ENCODE measurements at regions not wholly inside any gene's neighbourhood (a gene's known extent, or its start where the extent isn't known, plus 50 kb on each side); places are given as distances from the start of the nearest gene placed in this dataset.
"Not testable (repeated sequence)": the region's sequence is repeated elsewhere in the genome, so short reads cannot be mapped to it uniquely, and the experiment has no call there.

DNA sequence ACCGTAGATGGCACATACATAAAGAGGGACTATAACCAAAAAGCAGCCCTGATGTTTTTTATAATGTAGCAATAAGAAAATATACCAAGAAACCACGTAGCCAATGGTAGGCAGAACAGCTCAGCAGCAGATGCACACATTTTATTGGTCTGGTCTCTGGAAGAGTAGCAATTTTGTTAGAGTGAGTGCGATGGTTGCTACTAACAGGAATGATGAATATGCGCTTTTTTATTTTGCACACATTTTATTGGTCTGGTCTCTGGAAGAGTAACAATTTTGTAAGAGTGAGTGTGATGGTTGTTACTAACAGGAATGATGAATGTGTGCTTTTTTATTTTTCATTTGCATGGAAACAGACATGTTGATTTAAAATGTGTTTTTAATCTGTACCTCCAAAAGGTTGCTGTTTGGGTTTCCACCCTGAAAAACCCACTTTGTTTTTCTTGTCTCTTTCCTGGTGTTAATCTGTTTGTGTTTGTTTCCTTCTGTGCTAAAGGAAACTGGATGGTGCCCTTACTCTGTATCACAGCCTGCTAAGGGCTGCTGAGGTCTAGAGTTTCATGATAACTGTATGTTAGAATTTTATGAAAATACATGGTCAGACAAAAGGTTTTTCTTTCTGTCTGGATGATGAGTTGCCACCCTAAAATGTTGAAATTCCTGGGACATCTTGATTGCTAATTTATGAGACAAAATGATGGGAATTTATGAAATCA is 221.1 kb downstream of the ZNF37A start:
- H3K4me3 ChIP-seq (ENCODE audit: control insufficient read depth, low read depth, low read length); DNase-seq (ENCODE audit: low read depth): not testable (repeated sequence)

- H3K4me3 ChIP-seq (ENCODE audit: control insufficient read depth, low read depth, low read length); DNase-seq (ENCODE audit: low read depth): not testable (repeated sequence)
These were observed 227.3 kb downstream of the ZNF37A start for GRCh38 chr10:38321393-38321792.

DNA sequence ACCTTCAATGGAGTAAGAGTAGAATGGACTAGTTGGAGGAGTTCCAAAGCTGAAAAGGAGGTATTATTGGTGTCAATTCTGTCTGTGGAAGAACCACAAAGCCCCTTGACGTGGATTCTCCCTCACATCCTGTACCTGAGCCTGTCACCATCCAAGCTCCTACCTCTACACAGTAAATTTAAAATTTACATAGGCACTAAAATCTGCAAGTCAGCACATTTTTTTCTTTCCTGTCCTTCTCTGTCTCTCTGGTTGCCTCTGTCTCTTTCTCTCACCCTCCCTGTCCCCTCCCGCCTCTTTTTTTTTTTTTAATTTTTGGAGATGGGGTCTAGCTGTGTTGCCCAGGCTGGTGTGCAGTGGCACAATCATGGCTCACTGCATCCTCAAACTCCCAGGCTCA is 236.2 kb downstream of the ZNF37A start:
- not testable (repeated sequence) for H3K4me3 ChIP-seq (ENCODE audit: control insufficient read depth, low read depth, low read length); DNase-seq (ENCODE audit: low read depth)

- DNase-seq (ENCODE audit: low read depth); H3K4me3 ChIP-seq (ENCODE audit: control insufficient read depth, low read depth, low read length): not testable (repeated sequence)
These were observed 237.0 kb downstream of the ZNF37A start for GRCh38 chr10:38331106-38331505.

DNA sequence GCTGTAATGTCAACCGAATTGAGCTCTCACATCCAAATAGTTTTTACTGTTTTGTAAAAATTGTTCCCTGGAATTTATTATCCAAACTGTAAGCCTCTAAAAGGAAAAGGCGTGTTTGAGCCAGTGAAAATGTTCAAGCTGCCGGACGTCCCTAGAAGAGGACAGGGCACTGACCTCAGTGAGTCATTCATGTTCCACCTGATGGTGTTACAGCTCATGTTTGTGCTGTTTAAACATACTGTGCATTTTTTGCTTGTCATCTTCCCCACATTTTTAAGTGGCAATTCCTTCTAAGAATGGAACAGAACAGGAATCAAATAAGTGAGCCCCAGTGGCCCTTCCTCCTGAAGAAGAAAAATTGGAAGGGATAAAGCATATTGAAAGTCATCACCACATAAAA is 239.6 kb downstream of the ZNF37A start:
- not testable (repeated sequence) for H3K4me3 ChIP-seq (ENCODE audit: control insufficient read depth, low read depth, low read length); DNase-seq (ENCODE audit: low read depth)

- not testable (repeated sequence) for DNase-seq (ENCODE audit: low read depth)
These were observed 256.5 kb downstream of the ZNF37A start for GRCh38 chr10:38350645-38351044.

DNA sequence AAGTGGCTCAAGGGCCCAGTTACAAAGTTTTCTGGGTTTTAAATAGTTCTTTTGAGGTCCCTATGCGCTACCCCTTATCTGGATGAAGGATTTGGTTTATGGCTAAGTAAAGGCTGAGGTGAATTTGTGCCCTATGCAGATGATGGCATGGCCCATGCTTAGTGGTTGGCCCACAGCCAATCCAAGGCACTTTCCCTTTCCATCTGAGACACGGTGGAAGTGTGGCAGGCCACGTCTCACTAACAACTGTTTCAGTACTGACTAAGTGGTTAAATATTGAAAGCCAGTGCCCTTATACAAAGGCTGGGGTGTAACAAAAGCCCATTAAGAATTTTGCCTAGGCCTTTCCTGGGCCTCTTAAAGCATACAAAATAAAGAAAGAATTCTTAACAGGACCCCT is 260.3 kb downstream of the ZNF37A start:
- not testable (repeated sequence) for DNase-seq (ENCODE audit: low read depth); H3K4me3 ChIP-seq (ENCODE audit: control insufficient read depth, low read depth, low read length)

More at GRCh38 chr10:38350645-38351044, 256.5 kb downstream of the ZNF37A start:
- not testable (repeated sequence) for H3K4me3 ChIP-seq (ENCODE audit: control insufficient read depth, low read depth, low read length)

DNA sequence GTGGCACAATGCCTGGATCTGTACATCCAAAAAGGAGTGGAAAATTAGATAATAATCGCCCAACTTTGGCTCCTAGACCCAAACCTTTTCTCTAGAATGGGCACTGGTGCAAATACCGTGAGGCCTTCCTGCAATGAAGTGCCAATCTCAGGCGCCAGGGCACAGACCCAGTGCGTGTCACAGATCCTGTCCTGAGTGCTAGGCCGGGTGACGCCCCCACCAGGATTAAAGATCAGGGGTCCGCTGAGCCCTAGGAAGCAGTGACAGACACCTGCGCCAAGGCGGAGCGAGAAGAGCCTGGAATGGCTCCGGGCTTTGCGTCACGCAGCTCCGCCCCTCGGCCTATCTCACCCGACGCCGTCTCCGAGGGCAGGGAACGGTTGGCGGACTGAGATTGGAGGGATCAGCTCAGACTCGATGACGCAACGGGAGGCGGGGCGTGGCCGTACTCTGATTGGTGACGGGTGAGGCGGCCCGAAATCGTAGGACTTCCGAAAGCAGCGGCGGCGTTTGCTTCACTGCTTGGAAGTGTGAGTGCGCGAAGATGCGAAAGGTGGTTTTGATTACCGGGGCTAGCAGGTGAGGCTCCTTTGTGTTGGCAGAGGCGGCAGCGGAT is 261.9 kb downstream of the ZNF37A start:
- peak; percentile 51 for DNase-seq (ENCODE audit: low read depth)
- H3K4me3 ChIP-seq (ENCODE audit: control insufficient read depth, low read depth, low read length): peak overlapping the region; percentile 51

- peak; percentile 11 for DNase-seq (ENCODE audit: low read depth)
These were observed 262.4 kb downstream of the ZNF37A start for GRCh38 chr10:38356527-38356926.

GRCh38 chr10:38362514-38362913 is 268.4 kb downstream of the ZNF37A start:
- not testable (repeated sequence) for DNase-seq (ENCODE audit: low read depth)

More at GRCh38 chr10:38356527-38356926, 262.4 kb downstream of the ZNF37A start:
- peak overlapping the region; percentile 54 for H3K4me3 ChIP-seq (ENCODE audit: control insufficient read depth, low read depth, low read length)

GRCh38 chr10:38364073-38364472 is 269.9 kb downstream of the ZNF37A start:
- not testable (repeated sequence) for DNase-seq (ENCODE audit: low read depth); H3K4me3 ChIP-seq (ENCODE audit: control insufficient read depth, low read depth, low read length)

More at GRCh38 chr10:38362514-38362913, 268.4 kb downstream of the ZNF37A start:
- H3K4me3 ChIP-seq (ENCODE audit: control insufficient read depth, low read depth, low read length): not testable (repeated sequence)

GRCh38 chr10:38365917-38366316 is 271.8 kb downstream of the ZNF37A start:
- TF ChIP-seq, protein P1, sequence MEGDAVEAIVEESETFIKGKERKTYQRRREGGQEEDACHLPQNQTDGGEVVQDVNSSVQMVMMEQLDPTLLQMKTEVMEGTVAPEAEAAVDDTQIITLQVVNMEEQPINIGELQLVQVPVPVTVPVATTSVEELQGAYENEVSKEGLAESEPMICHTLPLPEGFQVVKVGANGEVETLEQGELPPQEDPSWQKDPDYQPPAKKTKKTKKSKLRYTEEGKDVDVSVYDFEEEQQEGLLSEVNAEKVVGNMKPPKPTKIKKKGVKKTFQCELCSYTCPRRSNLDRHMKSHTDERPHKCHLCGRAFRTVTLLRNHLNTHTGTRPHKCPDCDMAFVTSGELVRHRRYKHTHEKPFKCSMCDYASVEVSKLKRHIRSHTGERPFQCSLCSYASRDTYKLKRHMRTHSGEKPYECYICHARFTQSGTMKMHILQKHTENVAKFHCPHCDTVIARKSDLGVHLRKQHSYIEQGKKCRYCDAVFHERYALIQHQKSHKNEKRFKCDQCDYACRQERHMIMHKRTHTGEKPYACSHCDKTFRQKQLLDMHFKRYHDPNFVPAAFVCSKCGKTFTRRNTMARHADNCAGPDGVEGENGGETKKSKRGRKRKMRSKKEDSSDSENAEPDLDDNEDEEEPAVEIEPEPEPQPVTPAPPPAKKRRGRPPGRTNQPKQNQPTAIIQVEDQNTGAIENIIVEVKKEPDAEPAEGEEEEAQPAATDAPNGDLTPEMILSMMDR (conservative IDR thresholded peaks at IDR 0.05; ENCODE audit: control insufficient read depth, insufficient read depth, low read depth, low read length): peak; percentile 44
- H3K4me3 ChIP-seq (ENCODE audit: control insufficient read depth, low read depth, low read length): not testable (repeated sequence)
- DNase-seq (ENCODE audit: low read depth): peak; percentile 56

DNA sequence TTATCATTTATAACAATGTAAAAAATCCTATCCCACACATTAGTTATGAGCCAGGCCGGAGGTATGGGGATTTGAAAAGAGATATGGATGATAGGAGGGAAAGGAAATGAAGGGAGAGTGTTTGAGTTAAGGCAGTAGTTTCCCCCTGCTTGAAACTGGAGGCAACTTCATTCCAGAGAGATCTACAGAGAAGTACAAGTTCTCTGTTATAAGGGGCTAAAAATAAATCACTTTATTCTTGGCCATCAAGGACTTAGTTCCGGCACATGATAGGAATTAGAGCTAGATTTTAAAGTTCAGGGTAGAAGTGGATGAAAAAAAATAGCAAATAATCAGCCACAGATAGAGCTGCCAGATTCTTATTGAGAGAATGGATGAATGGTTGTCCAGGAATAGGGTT is 289.7 kb downstream of the ZNF37A start:
- not testable (repeated sequence) for H3K4me3 ChIP-seq (ENCODE audit: control insufficient read depth, low read depth, low read length); DNase-seq (ENCODE audit: low read depth)

DNA sequence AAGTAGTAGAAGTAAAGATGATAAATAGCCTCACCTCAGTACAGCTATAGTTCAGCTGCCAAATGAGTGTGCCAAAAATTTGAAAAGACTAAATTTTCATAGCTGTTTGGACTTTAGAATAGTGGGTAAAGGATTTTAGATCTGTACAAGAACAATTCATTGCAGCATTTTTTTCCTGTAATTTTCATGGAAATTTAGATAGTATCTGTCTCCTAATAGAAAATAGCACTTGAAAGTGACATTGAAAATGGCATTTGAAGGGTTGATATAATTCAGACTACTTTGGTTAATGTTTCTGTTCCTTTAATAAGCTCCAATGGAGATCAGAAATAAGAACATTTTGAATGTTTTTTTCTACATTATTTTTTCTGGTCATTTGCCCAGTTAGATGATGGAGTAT is 292.7 kb downstream of the ZNF37A start:
- not testable (repeated sequence) for H3K4me3 ChIP-seq (ENCODE audit: control insufficient read depth, low read depth, low read length); DNase-seq (ENCODE audit: low read depth)

Data from fibroblast of mammary gland (primary cell).